H9 (cell line): ENCODE measurements at regions not wholly inside any gene's neighbourhood (a gene's known extent, or its start where the extent isn't known, plus 50 kb on each side); places are given as distances from the start of the nearest gene placed in this dataset.

Experiments
- DNase-seq: peaks from one replicate; pipeline ENCODE4 v3.0.0-alpha.2; 2017
- H2AFZ ChIP-seq: one replicate; pipeline ENCODE4 v1.6.1; 2013; ENCODE audit warnings: mild to moderate bottlenecking, low read length, control low read depth, moderate library complexity
- H2AK5ac ChIP-seq: 2 replicates; pipeline ENCODE4 v1.6.1; 2013; ENCODE audit warnings: low read length, control low read depth, mixed read lengths; ENCODE audit not compliant: insufficient read length
- H2BK120ac ChIP-seq: one replicate; pipeline ENCODE4 v1.6.1; 2013; ENCODE audit warnings: low read depth, mild to moderate bottlenecking, low read length, control low read depth, inconsistent platforms; ENCODE audit not compliant: poor library complexity, severe bottlenecking
- H2BK12ac ChIP-seq: 2 replicates; pipeline ENCODE4 v1.6.1; 2013; ENCODE audit warnings: low read length, control low read depth, mixed read lengths, low read depth; ENCODE audit not compliant: insufficient read length
- H2BK15ac ChIP-seq: 2 replicates; pipeline ENCODE4 v1.6.1; 2013; ENCODE audit warnings: low read depth, low read length, control low read depth
- H2BK20ac ChIP-seq: one replicate; pipeline ENCODE4 v1.6.1; 2013; ENCODE audit warnings: low read depth, mild to moderate bottlenecking, low read length, control low read depth, inconsistent platforms; ENCODE audit not compliant: poor library complexity, severe bottlenecking
- H2BK5ac ChIP-seq: 2 replicates; pipeline ENCODE4 v1.6.1; 2013; ENCODE audit warnings: low read length, control low read depth, mixed read lengths; ENCODE audit not compliant: insufficient read length
- H3K14ac ChIP-seq: 2 replicates; pipeline ENCODE4 v1.6.1; 2013; ENCODE audit warnings: low read length, control low read depth; ENCODE audit not compliant: insufficient read depth
- H3K18ac ChIP-seq: 2 replicates; pipeline ENCODE4 v1.6.1; 2013; ENCODE audit warnings: low read depth, mild to moderate bottlenecking, mixed read lengths, low read length, control low read depth; ENCODE audit not compliant: insufficient read length
- H3K23ac ChIP-seq: 2 replicates; pipeline ENCODE4 v1.6.1; 2013; ENCODE audit warnings: low read length, control low read depth, mixed read lengths, low read depth; ENCODE audit not compliant: insufficient read length
- H3K23me2 ChIP-seq: 2 replicates; pipeline ENCODE4 v1.6.1; 2013; ENCODE audit warnings: low read depth, mild to moderate bottlenecking, mixed read lengths, low read length, control low read depth; ENCODE audit not compliant: insufficient read length, poor library complexity, severe bottlenecking
- H3K27ac ChIP-seq: 2 replicates; pipeline ENCODE4 v1.5.1; 2013; ENCODE audit warnings: low read length, control low read depth, mixed read lengths, low read depth; ENCODE audit not compliant: insufficient read length
- H3K27me3 ChIP-seq: 2 replicates; pipeline ENCODE4 v1.6.1; 2013; ENCODE audit warnings: low read length, control low read depth, inconsistent platforms; ENCODE audit not compliant: insufficient read depth
- H3K4ac ChIP-seq: 2 replicates; pipeline ENCODE4 v1.6.1; 2013; ENCODE audit warnings: low read depth, mild to moderate bottlenecking, control low read depth, inconsistent platforms, low read length, moderate library complexity
- H3K4me1 ChIP-seq: 2 replicates; pipeline ENCODE4 v1.6.1; 2013; ENCODE audit warnings: low read length, control low read depth, inconsistent platforms; ENCODE audit not compliant: insufficient read depth
- H3K4me2 ChIP-seq: 2 replicates; pipeline ENCODE4 v1.6.1; 2013; ENCODE audit warnings: low read length, control low read depth, mixed read lengths; ENCODE audit not compliant: insufficient read length, insufficient read depth
- H3K56ac ChIP-seq: 2 replicates; pipeline ENCODE4 v1.6.1; 2013; ENCODE audit warnings: low read depth, mild to moderate bottlenecking, mixed read lengths, low read length, control low read depth; ENCODE audit not compliant: insufficient read length
- H3K79me1 ChIP-seq: 2 replicates; pipeline ENCODE4 v1.6.1; 2013; ENCODE audit warnings: low read depth, mild to moderate bottlenecking, moderate library complexity, low read length, control low read depth, inconsistent platforms; ENCODE audit not compliant: insufficient read depth, poor library complexity, severe bottlenecking
- H3K79me2 ChIP-seq: 2 replicates; pipeline ENCODE4 v1.6.1; 2013; ENCODE audit warnings: low read length, control low read depth, inconsistent platforms; ENCODE audit not compliant: insufficient read depth
- H3K9ac ChIP-seq: 2 replicates; pipeline ENCODE4 v1.6.1; 2013; ENCODE audit warnings: low read length, control low read depth, mixed read lengths; ENCODE audit not compliant: insufficient read length; ENCODE audit errors: extremely low read depth
- H3K9me3 ChIP-seq: one replicate; pipeline ENCODE4 v1.6.1; 2013; ENCODE audit warnings: low read depth, low read length, inconsistent platforms; ENCODE audit not compliant: control insufficient read depth
- H3T11ph ChIP-seq: one replicate; pipeline ENCODE4 v1.6.1; 2013; ENCODE audit warnings: mild to moderate bottlenecking, low read length, control low read depth, inconsistent platforms
- H4K20me1 ChIP-seq: one replicate; pipeline ENCODE4 v1.6.1; 2013; ENCODE audit not compliant: control insufficient read depth, insufficient read length, insufficient read depth
- H4K5ac ChIP-seq: 2 replicates; pipeline ENCODE4 v1.6.1; 2013; ENCODE audit warnings: low read depth, mild to moderate bottlenecking, mixed read lengths, low read length, control low read depth; ENCODE audit not compliant: insufficient read length
- H4K8ac ChIP-seq: replicated peaks from 2 replicates; pipeline ENCODE4 v1.6.1; 2013; ENCODE audit warnings: low read length, control low read depth, mixed read lengths, low read depth; ENCODE audit not compliant: insufficient read length
- H4K91ac ChIP-seq: 2 replicates; pipeline ENCODE4 v1.6.1; 2013; ENCODE audit warnings: low read depth, mild to moderate bottlenecking, moderate library complexity, mixed read lengths, low read length, control low read depth; ENCODE audit not compliant: insufficient read length
- H3K27ac Mint-ChIP-seq, 3 experiments: 2 replicates in 2 of 3; 3 replicates in 1 of 3; pipeline ENCODE4 v1.8.0; 2020 to 2021; ENCODE audit warnings: mixed read lengths in 3 of 3, mild to moderate bottlenecking in 1 of 3, moderate library complexity in 1 of 3
- H3K27me3 Mint-ChIP-seq: 2 replicates; pipeline ENCODE4 v1.8.0; 2021; ENCODE audit warnings: low read depth, mild to moderate bottlenecking, moderate library complexity, mixed read lengths
- H3K36me3 Mint-ChIP-seq, 3 experiments: 2 replicates in 2 of 3; 3 replicates in 1 of 3; pipeline ENCODE4 v1.8.0; 2020 to 2021; ENCODE audit warnings: low read depth in 3 of 3, mixed read lengths in 3 of 3; ENCODE audit not compliant: insufficient read depth in 1 of 3
- H3K4me1 Mint-ChIP-seq, 2 experiments: 2 replicates each; pipeline ENCODE4 v1.8.0; 2020; ENCODE audit warnings: mixed read lengths in 2 of 2
- H3K4me3 Mint-ChIP-seq, 2 experiments: 2 replicates in 1 of 2; 3 replicates in 1 of 2; pipeline ENCODE4 v1.8.0; 2020 to 2021; ENCODE audit warnings: mild to moderate bottlenecking in 2 of 2, mixed read lengths in 2 of 2, moderate library complexity in 1 of 2
- H3K9me3 Mint-ChIP-seq, 2 experiments: 2 replicates in 1 of 2; 3 replicates in 1 of 2; pipeline ENCODE4 v1.8.0; 2020; ENCODE audit warnings: mild to moderate bottlenecking in 2 of 2, mixed read lengths in 2 of 2, moderate library complexity in 1 of 2
- WGBS: extraction: QIAGEN DNeasy Blood & Tissue Kit; methylation state at CpG from one replicate; pipeline ENCODE4 v1.1.7; 2013; ENCODE audit warnings: missing lambda C conversion rate, low lambda C conversion rate, mixed read lengths; ENCODE audit not compliant: insufficient read length; ENCODE audit errors: extremely low coverage; 5-methylcytosine and 5-hydroxymethylcytosine counted together
- TF ChIP-seq, protein P1 (sequence below): fragments of 200-600 bp; sonication (generic); conservative IDR thresholded peaks from 3 replicates; pipeline ENCODE4 v1.8.0; 2021; ENCODE audit warnings: antibody characterized with exemption, mild to moderate bottlenecking

DNA sequence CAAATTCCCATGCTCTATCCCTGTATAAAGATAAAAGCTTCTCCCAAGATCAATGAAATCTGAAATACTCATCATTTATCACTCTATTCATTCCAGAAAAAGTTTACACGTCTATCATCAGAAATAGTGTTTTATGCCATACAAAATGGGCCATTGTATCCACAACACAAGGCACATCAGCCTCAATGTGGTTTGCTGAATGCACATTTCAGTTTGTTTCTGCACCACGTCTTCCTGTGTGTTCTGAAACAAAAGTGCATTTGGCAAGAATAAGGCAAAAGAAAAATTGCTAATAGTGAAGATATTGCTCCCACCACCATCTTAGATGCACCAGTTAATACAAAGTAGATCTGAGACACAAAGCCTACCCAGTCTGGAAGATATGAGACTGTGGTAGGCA lies 89.6 kb upstream of the ETS2 start:
- H3K36me3 Mint-ChIP-seq, result no peaks in the 10 kb centered on the region
- H2BK15ac ChIP-seq, result no peak overlapping the region
- H2BK20ac ChIP-seq, result no peak overlapping the region
- H2BK12ac ChIP-seq, result no peak overlapping the region
- no peak overlapping the region for H3K56ac ChIP-seq
- H3K4me2 ChIP-seq, result no peak overlapping the region
- H3K4me1 ChIP-seq, result no peaks in the 10 kb centered on the region
- H3K18ac ChIP-seq, result no peak overlapping the region
- no peak overlapping the region for H3K27ac ChIP-seq
- no peak overlapping the region for H2BK120ac ChIP-seq
- TF ChIP-seq, protein P1, sequence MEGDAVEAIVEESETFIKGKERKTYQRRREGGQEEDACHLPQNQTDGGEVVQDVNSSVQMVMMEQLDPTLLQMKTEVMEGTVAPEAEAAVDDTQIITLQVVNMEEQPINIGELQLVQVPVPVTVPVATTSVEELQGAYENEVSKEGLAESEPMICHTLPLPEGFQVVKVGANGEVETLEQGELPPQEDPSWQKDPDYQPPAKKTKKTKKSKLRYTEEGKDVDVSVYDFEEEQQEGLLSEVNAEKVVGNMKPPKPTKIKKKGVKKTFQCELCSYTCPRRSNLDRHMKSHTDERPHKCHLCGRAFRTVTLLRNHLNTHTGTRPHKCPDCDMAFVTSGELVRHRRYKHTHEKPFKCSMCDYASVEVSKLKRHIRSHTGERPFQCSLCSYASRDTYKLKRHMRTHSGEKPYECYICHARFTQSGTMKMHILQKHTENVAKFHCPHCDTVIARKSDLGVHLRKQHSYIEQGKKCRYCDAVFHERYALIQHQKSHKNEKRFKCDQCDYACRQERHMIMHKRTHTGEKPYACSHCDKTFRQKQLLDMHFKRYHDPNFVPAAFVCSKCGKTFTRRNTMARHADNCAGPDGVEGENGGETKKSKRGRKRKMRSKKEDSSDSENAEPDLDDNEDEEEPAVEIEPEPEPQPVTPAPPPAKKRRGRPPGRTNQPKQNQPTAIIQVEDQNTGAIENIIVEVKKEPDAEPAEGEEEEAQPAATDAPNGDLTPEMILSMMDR, result no peak
- DNase-seq, result no peak
- H3K27ac Mint-ChIP-seq, result no peak overlapping the region; a peak in 1 of 7 replicates
- H4K20me1 ChIP-seq, result no peaks in the 10 kb centered on the region
- no peak overlapping the region for H3K9ac ChIP-seq
- H2AFZ ChIP-seq, result no peak overlapping the region
- H3K9me3 ChIP-seq, result no peaks in the 10 kb centered on the region
- no peak overlapping the region for H3T11ph ChIP-seq
- H3K23me2 ChIP-seq, result no peaks in the 10 kb centered on the region
- H3K79me1 ChIP-seq, result no peaks in the 10 kb centered on the region
- no peak overlapping the region for H3K23ac ChIP-seq
- H2BK5ac ChIP-seq, result no peak overlapping the region
- no CpG with 5 or more reads among the region's 2 CpGs for WGBS
- no peak overlapping the region for H4K5ac ChIP-seq
- no peak overlapping the region for H3K4me3 Mint-ChIP-seq
- no peak overlapping the region for H3K14ac ChIP-seq
- no peaks in the 10 kb centered on the region for H3K9me3 Mint-ChIP-seq
- H3K4ac ChIP-seq, result no peak overlapping the region
- H3K27me3 Mint-ChIP-seq, result no peaks in the 10 kb centered on the region
- no peak overlapping the region for H4K8ac ChIP-seq
- no peak overlapping the region for H4K91ac ChIP-seq
- H2AK5ac ChIP-seq, result no peak overlapping the region
- H3K4me1 Mint-ChIP-seq, result peaks cover 0 to 4% of the 10 kb centered on the region in 2 experiments; a peak in 2 of 4 replicates
- no peaks in the 10 kb centered on the region for H3K27me3 ChIP-seq
- H3K79me2 ChIP-seq, result no peaks in the 10 kb centered on the region
